SH-SY5Y (cell line): ENCODE measurements at regions not wholly inside any gene's neighbourhood (a gene's known extent, or its start where the extent isn't known, plus 50 kb on each side); places are given as distances from the start of the nearest gene placed in this dataset.

Experiments used
- GATA2 ChIP-seq: IDR thresholded peaks from 2 replicates; pipeline ENCODE4 v1.6.1; 2011; ENCODE audit warnings: mild to moderate bottlenecking, low read depth, low read length
- GATA3 ChIP-seq: IDR thresholded peaks from 2 replicates; pipeline ENCODE4 v1.6.1; 2011; ENCODE audit warnings: low read depth, mild to moderate bottlenecking, low read length, moderate library complexity

GRCh38 chr2:185137700-185138099 is 539.4 kb downstream of the ZNF804A start:
- TF ChIP-seq GATA3 (no peak), GATA2 (no peak)
